ENCODE measurements at regions not wholly inside any gene's neighbourhood (a gene's known extent, or its start where the extent isn't known, plus 50 kb on each side); places are given as distances from the start of the nearest gene placed in this dataset.

GRCh38 chr2:147348931-147349555 is 495.8 kb upstream of the ACVR2A start:
- TF ChIP-seq CTCF (conservative IDR thresholded peaks at IDR 0.05; ENCODE audit: low read depth, low read length) (no peak), EZH2 (IDR thresholded peaks at IDR 0.05; ENCODE audit: low read length, unreplicated experiment) (no peak)

Measured in PC-3 (cell line).